Nephron (organoid): ENCODE measurements at regions not wholly inside any gene's neighbourhood (a gene's known extent, or its start where the extent isn't known, plus 50 kb on each side); places are given as distances from the start of the nearest gene placed in this dataset.

ENCODE experiments used
- H3K27ac Mint-ChIP-seq, 3 experiments: 2 replicates each; pipeline ENCODE4 v1.8.0; 2020; ENCODE audit warnings: mixed read lengths in 3 of 3, mild to moderate bottlenecking in 2 of 3, moderate library complexity in 1 of 3
- H3K27me3 Mint-ChIP-seq: 2 replicates; pipeline ENCODE4 v1.8.0; 2021; ENCODE audit warnings: low read depth, mild to moderate bottlenecking, moderate library complexity, mixed read lengths
- H3K36me3 Mint-ChIP-seq: 2 replicates; pipeline ENCODE4 v1.8.0; 2020; ENCODE audit warnings: low read depth, mixed read lengths
- H3K4me1 Mint-ChIP-seq: 2 replicates; pipeline ENCODE4 v1.8.0; 2020; ENCODE audit warnings: mixed read lengths
- H3K4me3 Mint-ChIP-seq, 3 experiments: 2 replicates each; pipeline ENCODE4 v1.8.0; 2020; ENCODE audit warnings: mild to moderate bottlenecking in 3 of 3, mixed read lengths in 3 of 3, moderate library complexity in 2 of 3
- H3K9me3 Mint-ChIP-seq: 2 replicates; pipeline ENCODE4 v1.8.0; 2020; ENCODE audit warnings: mixed read lengths
- TF ChIP-seq, protein P1 (sequence below), 3 experiments: fragments of 200-600 bp; sonication (generic); IDR thresholded peaks; one replicate each; pipeline ENCODE4 v1.5.0; 2021; ENCODE audit warnings: antibody characterized with exemption in 3 of 3; ENCODE audit not compliant: unreplicated experiment in 3 of 3

DNA sequence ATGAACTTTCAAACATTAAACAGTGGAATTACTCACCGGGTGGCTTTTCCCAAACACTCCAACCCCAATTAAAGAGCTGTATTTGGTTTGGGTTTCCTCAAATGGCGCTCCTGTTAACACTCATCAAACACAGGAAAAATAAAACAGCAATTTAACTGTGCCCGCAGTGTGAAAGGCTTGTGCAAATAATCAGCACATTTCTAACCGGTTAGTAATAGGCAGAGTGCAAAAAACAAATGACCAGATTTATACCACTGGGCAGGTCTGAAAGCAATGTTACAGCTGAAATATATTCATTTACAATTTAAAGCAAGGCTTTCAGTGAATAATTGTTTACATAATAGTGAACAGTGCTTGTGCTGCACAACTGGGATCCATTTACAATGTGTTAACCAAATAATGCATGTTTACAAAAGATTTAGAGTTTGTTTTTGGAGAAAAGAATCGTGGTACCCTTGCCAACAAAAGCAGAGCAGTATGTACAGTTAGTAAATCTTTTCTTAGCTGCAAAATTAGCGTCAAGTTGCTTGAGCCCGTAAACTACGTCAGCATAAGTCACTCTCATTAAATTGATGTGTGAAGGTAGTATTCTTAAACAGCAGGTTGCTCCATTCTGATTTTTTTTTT is 662.9 kb upstream of the ZNF608 start:
- TF ChIP-seq, protein P1, sequence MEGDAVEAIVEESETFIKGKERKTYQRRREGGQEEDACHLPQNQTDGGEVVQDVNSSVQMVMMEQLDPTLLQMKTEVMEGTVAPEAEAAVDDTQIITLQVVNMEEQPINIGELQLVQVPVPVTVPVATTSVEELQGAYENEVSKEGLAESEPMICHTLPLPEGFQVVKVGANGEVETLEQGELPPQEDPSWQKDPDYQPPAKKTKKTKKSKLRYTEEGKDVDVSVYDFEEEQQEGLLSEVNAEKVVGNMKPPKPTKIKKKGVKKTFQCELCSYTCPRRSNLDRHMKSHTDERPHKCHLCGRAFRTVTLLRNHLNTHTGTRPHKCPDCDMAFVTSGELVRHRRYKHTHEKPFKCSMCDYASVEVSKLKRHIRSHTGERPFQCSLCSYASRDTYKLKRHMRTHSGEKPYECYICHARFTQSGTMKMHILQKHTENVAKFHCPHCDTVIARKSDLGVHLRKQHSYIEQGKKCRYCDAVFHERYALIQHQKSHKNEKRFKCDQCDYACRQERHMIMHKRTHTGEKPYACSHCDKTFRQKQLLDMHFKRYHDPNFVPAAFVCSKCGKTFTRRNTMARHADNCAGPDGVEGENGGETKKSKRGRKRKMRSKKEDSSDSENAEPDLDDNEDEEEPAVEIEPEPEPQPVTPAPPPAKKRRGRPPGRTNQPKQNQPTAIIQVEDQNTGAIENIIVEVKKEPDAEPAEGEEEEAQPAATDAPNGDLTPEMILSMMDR (IDR thresholded peaks at IDR 0.05; ENCODE audit: unreplicated experiment in 3 of 3): no peak
- H3K27me3 Mint-ChIP-seq: no peaks in the 10 kb centered on the region
- no peaks in the 10 kb centered on the region for H3K9me3 Mint-ChIP-seq
- peaks cover 65% of the 10 kb centered on the region for H3K4me1 Mint-ChIP-seq
- H3K27ac Mint-ChIP-seq: peak overlapping the region; percentile 93 to 98 (median 97)
- no peaks in the 10 kb centered on the region for H3K36me3 Mint-ChIP-seq
- H3K4me3 Mint-ChIP-seq: peak overlapping the region; percentile 26 to 65 (median 33)

DNA sequence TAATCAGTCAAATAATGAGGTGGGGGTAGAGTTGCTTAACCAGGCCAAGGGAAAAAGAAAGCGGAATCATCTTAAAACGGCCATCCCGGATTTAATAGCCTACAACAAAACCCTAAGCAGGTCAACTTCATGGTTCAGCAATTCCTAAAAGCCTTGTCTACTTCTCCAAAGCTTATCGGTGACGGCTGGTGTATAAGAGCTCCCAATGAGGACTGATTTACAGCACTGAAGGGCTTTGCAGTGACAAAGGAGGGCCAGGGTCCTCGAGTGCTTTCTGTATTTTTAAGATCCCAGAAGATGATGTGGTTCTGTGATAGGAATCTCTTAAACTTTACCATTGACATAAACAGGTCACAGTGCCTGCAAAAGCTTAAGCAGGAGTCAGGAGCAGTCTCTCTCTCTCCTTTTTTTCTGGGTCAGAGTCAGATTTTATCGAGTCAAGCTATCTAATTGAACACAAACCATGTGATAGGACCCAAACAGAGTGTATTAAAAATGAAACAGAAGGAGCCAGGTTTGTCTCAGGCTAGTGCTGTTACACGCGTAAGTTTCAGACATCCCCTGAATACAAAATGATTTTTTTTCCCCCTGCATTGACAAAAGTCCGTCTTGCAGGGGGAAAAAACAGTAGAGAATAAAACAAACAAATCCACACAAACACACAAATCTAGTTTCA is 663.6 kb upstream of the ZNF608 start:
- peaks cover 6% of the 10 kb centered on the region for H3K27me3 Mint-ChIP-seq
- H3K9me3 Mint-ChIP-seq: no peaks in the 10 kb centered on the region

DNA sequence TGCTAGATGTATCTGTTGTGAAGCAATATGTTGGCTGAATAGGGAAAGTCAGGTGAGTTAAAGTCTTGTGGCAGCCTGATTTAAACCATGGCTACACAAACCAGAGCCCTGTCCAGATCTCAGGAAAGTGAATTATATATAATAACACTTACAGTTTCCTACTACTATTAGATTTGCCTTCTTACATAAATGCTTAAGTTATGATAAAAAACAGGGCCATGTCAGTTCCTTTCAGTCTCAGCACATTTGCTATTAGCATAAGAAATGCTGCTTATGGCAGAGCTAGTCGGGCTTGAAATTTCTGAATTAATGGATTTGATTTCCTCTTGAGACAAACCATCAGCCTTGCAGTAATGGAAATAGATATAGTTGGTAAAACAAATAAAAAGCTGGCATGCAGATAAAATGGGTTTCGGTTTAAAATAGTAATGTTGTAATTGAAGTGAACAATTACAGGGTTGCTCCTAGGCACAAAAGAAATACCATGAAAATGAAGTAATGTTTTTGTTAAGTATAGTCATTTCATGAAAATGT is 664.2 kb upstream of the ZNF608 start:
- Mint-ChIP-seq H3K36me3 (no peaks in the 10 kb centered on the region), H3K27me3 (peaks cover 6% of the 10 kb centered on the region), H3K4me3 (peak overlapping the region; percentile 29 to 49 (median 38)), H3K9me3 (no peaks in the 10 kb centered on the region), H3K27ac (peak overlapping the region; percentile 93 to 98 (median 97)), H3K4me1 (peaks cover 76% of the 10 kb centered on the region)
- TF ChIP-seq, protein P1 (IDR thresholded peaks at IDR 0.05; ENCODE audit: unreplicated experiment in 3 of 3): no peak

More for the DNA sequence above, 663.6 kb upstream of the ZNF608 start:
- peak overlapping the region; percentile 93 to 98 (median 97) for H3K27ac Mint-ChIP-seq
- H3K4me3 Mint-ChIP-seq: peak overlapping the region; percentile 26 to 65 (median 33)
- peaks cover 71% of the 10 kb centered on the region for H3K4me1 Mint-ChIP-seq
- TF ChIP-seq, protein P1 (IDR thresholded peaks at IDR 0.05; ENCODE audit: unreplicated experiment in 3 of 3): no peak
- no peaks in the 10 kb centered on the region for H3K36me3 Mint-ChIP-seq

DNA sequence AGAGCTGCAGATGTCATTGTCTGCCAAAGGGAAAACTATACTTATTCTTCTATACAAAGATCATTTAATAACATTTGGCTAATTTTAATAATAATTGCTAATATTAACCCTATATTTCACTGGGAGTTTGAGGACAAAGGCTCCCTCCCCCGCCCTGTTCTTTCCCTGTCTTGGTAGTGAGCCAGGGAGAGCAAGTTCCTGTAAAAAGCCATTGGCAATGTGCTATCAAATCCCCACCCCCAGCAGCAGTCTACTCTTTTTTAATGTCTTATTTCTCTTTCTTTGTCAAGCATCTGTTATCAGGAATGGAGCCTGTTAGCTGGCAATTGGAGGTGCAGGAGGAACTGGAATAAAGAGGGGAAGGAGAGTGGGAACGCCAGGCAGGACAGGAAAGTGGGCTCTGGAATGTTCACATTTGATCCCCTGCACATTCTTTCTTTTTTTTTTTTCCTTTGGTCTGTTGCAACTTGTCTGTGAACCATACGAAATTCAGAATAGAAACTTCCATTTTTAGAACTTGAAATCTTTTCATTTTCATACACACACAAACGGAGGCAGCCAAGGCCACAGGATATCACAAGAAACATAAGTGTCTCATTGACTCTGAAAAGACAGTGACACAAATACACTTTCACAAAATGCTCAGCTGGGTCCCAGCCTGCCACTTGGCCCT is 664.8 kb upstream of the ZNF608 start:
- H3K4me3 Mint-ChIP-seq: peak overlapping the region; percentile 65 to 78 (median 75)
- TF ChIP-seq, protein P1 (IDR thresholded peaks at IDR 0.05; ENCODE audit: unreplicated experiment in 3 of 3): no peak

DNA sequence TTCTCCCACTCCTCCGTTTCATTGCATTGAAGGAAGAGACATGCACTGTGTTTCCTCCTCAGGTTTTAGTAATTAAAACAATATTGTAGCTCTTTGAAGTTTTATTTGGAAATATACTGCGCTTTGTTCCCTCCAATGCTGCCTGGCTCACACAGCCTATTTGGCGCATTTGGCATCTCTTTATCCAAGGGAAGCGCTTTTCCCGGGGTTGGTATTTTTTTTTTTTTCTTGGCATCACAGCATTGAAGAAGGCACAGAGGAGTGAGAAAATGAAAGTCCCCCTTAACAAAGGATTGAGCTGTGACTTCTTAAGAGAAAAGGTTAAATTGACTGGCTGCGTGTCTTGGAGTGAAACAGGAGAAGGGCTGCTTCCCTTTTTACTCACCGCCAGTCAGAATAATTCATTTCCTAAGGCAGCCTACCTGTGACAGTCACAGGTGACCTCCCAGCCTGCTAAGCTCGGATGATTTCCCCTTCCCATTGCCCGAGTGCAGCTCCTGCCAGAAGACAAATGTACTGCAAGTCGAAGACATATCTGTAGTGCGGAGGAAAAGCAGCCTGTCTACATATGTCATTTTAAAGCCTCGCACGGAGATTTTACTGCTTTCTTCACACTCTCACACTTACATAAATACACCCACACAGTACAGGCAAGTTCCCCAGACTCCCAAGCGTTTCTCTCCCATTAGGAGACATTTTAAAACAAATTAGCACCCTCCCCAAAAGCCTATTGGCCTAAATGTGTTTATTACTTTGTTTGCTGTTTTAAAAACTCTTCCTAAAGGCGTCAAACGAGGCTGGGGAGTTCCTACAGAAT is 665.5 kb upstream of the ZNF608 start:
- peak overlapping the region; percentile 93 to 98 (median 97) for H3K27ac Mint-ChIP-seq
- no peaks in the 10 kb centered on the region for H3K36me3 Mint-ChIP-seq
- peaks cover 6% of the 10 kb centered on the region for H3K27me3 Mint-ChIP-seq
- TF ChIP-seq, protein P1 (IDR thresholded peaks at IDR 0.05; ENCODE audit: unreplicated experiment in 3 of 3): peak in 1 of 3 experiments; percentile 40
- peak overlapping the region; percentile 65 to 78 (median 75) for H3K4me3 Mint-ChIP-seq
- peaks cover 78% of the 10 kb centered on the region for H3K4me1 Mint-ChIP-seq
- H3K9me3 Mint-ChIP-seq: no peaks in the 10 kb centered on the region

More for the DNA sequence above, 664.8 kb upstream of the ZNF608 start:
- H3K27me3 Mint-ChIP-seq: peaks cover 6% of the 10 kb centered on the region
- H3K9me3 Mint-ChIP-seq: no peaks in the 10 kb centered on the region
- H3K36me3 Mint-ChIP-seq: no peaks in the 10 kb centered on the region
- peak overlapping the region; percentile 93 to 98 (median 97) for H3K27ac Mint-ChIP-seq
- peaks cover 78% of the 10 kb centered on the region for H3K4me1 Mint-ChIP-seq
